K562 (cell line): ENCODE measurements at regions not wholly inside any gene's neighbourhood (a gene's known extent, or its start where the extent isn't known, plus 50 kb on each side); places are given as distances from the start of the nearest gene placed in this dataset.

Experiments used
- CEBPB ChIP-seq: fragments of 450-650 bp; IDR thresholded peaks from 2 replicates; pipeline ENCODE4 v1.6.1; 2016; ENCODE audit warnings: missing genetic modification characterization, missing compliant biosample characterization
- CREM ChIP-seq: IDR thresholded peaks from 2 replicates; pipeline ENCODE4 v1.6.1; 2014; ENCODE audit warnings: antibody characterized with exemption, low read depth
- CTCF ChIP-seq, 3 experiments: IDR thresholded peaks in 2 of 3; conservative IDR thresholded peaks in 1 of 3; 2 replicates each; pipeline ENCODE4 v1.5.1; 2011 to 2012; ENCODE audit warnings: low read length in 3 of 3, mild to moderate bottlenecking in 3 of 3, control low read depth in 2 of 3, improper control_type of control experiment in 1 of 3, inconsistent platforms in 1 of 3, low read depth in 1 of 3, mixed read lengths in 1 of 3, moderate library complexity in 1 of 3; ENCODE audit not compliant: insufficient read depth in 2 of 3
- EP300 ChIP-seq: IDR thresholded peaks from 2 replicates; pipeline ENCODE4 v1.6.1; 2012; ENCODE audit warnings: low read length, improper control_type of control experiment
- NR2F6 ChIP-seq: fragments of 450-650 bp; formaldehyde crosslinking; IDR thresholded peaks from 2 replicates; pipeline ENCODE4 v1.4.0; 2020; ENCODE audit warnings: mild to moderate bottlenecking
- POLR3G ChIP-seq: IDR thresholded peaks from 2 replicates; pipeline ENCODE4 v1.6.1; 2011; ENCODE audit not compliant: insufficient read length, insufficient replicate concordance; ENCODE audit errors: extremely low read depth
- YY1 ChIP-seq, 3 experiments: IDR thresholded peaks; 2 replicates each; pipeline ENCODE4 v1.6.1; 2011; ENCODE audit warnings: low read length in 2 of 3, mild to moderate bottlenecking in 2 of 3, moderate library complexity in 2 of 3, borderline replicate concordance in 1 of 3, control low read depth in 1 of 3, low read depth in 1 of 3; ENCODE audit not compliant: insufficient read depth in 3 of 3, insufficient replicate concordance in 2 of 3, control insufficient read depth in 1 of 3, insufficient read length in 1 of 3; ENCODE audit errors: extremely low read depth in 1 of 3
- ZNF589 ChIP-seq: fragments of 200-800 bp; sonication (Bioruptor generic); IDR thresholded peaks from 2 replicates; pipeline ENCODE4 v1.6.1; 2016; ENCODE audit warnings: low read depth, missing genetic modification characterization, missing compliant biosample characterization

- no peak for TF ChIP-seq CTCF (IDR thresholded peaks at IDR 0.05 in 2 of 3, conservative IDR thresholded peaks at IDR 0.05 in 1 of 3; ENCODE audit: insufficient read depth in 2 of 3, low read depth in 1 of 3, low read length in 3 of 3)
- TF ChIP-seq YY1 (IDR thresholded peaks at IDR 0.05; ENCODE audit: borderline replicate concordance in 1 of 3, control insufficient read depth in 1 of 3, extremely low read depth in 1 of 3, insufficient read depth in 3 of 3, insufficient read length in 1 of 3, insufficient replicate concordance in 2 of 3, low read depth in 1 of 3, low read length in 2 of 3): no peak
- TF ChIP-seq NR2F6: no peak
- no peak for TF ChIP-seq POLR3G
- TF ChIP-seq ZNF589 (CRISPR knock-in tag): no peak
- TF ChIP-seq CEBPB: no peak
- no peak for TF ChIP-seq CREM
- no peak for TF ChIP-seq EP300
These were observed 95.4 kb upstream of the KLHL25 start for GRCh38 chr15:85889956-85890619.
